Mesendoderm (in vitro differentiated cells): ENCODE measurements at regions not wholly inside any gene's neighbourhood (a gene's known extent, or its start where the extent isn't known, plus 50 kb on each side); places are given as distances from the start of the nearest gene placed in this dataset.

Experiments used
- DNase-seq: peaks from one replicate; pipeline ENCODE4 v3.0.0; 2013
- H2AK5ac ChIP-seq: 2 replicates; pipeline ENCODE4 v1.6.1; 2013; ENCODE audit warnings: low read length, inconsistent platforms
- H2BK120ac ChIP-seq: 2 replicates; pipeline ENCODE4 v1.6.1; 2013; ENCODE audit warnings: low read depth, mild to moderate bottlenecking, low read length, moderate library complexity, mixed read lengths
- H2BK15ac ChIP-seq: replicated peaks from 2 replicates; pipeline ENCODE4 v1.6.1; 2013; ENCODE audit warnings: low read depth, mild to moderate bottlenecking, moderate library complexity
- H2BK5ac ChIP-seq: 2 replicates; pipeline ENCODE4 v1.6.1; 2013; ENCODE audit warnings: low read length, inconsistent platforms
- H3K18ac ChIP-seq: 2 replicates; pipeline ENCODE4 v1.6.1; 2013; ENCODE audit warnings: mild to moderate bottlenecking, low read length, mixed read lengths
- H3K23ac ChIP-seq: one replicate; pipeline ENCODE4 v1.6.1; 2013; ENCODE audit warnings: low read length
- H3K27ac ChIP-seq: 2 replicates; pipeline ENCODE4 v1.5.1; 2013; ENCODE audit warnings: low read depth, mild to moderate bottlenecking, inconsistent platforms, low read length, moderate library complexity
- H3K27me3 ChIP-seq: 2 replicates; pipeline ENCODE4 v1.6.1; 2013; ENCODE audit warnings: low read length, control low read depth, mild to moderate bottlenecking, inconsistent platforms; ENCODE audit not compliant: insufficient read depth, poor library complexity
- H3K36me3 ChIP-seq: 2 replicates; pipeline ENCODE4 v1.6.1; 2013; ENCODE audit warnings: low read length, inconsistent platforms; ENCODE audit not compliant: control insufficient read depth, insufficient read depth
- H3K4ac ChIP-seq: one replicate; pipeline ENCODE4 v1.6.1; 2013; ENCODE audit warnings: low read depth, mild to moderate bottlenecking, low read length, moderate library complexity
- H3K4me1 ChIP-seq: 2 replicates; pipeline ENCODE4 v1.6.1; 2013; ENCODE audit warnings: low read depth, low read length, inconsistent platforms; ENCODE audit not compliant: control insufficient read depth
- H3K4me2 ChIP-seq: 2 replicates; pipeline ENCODE4 v1.6.1; 2013; ENCODE audit warnings: low read length
- H3K4me3 ChIP-seq: 2 replicates; pipeline ENCODE4 v1.5.1; 2013; ENCODE audit warnings: mild to moderate bottlenecking, low read length
- H3K56ac ChIP-seq: one replicate; pipeline ENCODE4 v1.6.1; 2013; ENCODE audit warnings: low read length
- H3K79me1 ChIP-seq: 2 replicates; pipeline ENCODE4 v1.6.1; 2013; ENCODE audit warnings: low read length, inconsistent platforms
- H3K79me2 ChIP-seq: 2 replicates; pipeline ENCODE4 v1.6.1; 2013; ENCODE audit warnings: mild to moderate bottlenecking, low read length; ENCODE audit not compliant: control insufficient read depth, insufficient read depth
- H3K9ac ChIP-seq: 2 replicates; pipeline ENCODE4 v1.6.1; 2013; ENCODE audit warnings: low read length, inconsistent platforms
- H4K5ac ChIP-seq: one replicate; pipeline ENCODE4 v1.6.1; 2013; ENCODE audit warnings: low read length
- H4K8ac ChIP-seq: one replicate; pipeline ENCODE4 v1.6.1; 2013; ENCODE audit warnings: low read depth, mild to moderate bottlenecking, control low read depth, low read length, moderate library complexity
- WGBS: extraction: QIAGEN DNeasy Blood & Tissue Kit; methylation state at CpG from one replicate; pipeline ENCODE4 v1.1.7; 2013; ENCODE audit warnings: low lambda C conversion rate, missing lambda C conversion rate; ENCODE audit not compliant: insufficient coverage; ENCODE audit errors: extremely low coverage; 5-methylcytosine and 5-hydroxymethylcytosine counted together

- Histone ChIP-seq H4K8ac (no peak overlapping the region), H2AK5ac (no peak overlapping the region), H4K5ac (no peak overlapping the region), H2BK120ac (no peak overlapping the region), H3K18ac (peak overlapping the region; percentile 78), H2BK5ac (peak overlapping the region; percentile 40), H3K23ac (no peak overlapping the region), H3K36me3 (no peaks in the 10 kb centered on the region), H3K79me1 (no peaks in the 10 kb centered on the region), H2BK15ac (peak overlapping the region; percentile 61), H3K27me3 (no peaks in the 10 kb centered on the region), H3K4me3 (no peak overlapping the region), H3K79me2 (no peaks in the 10 kb centered on the region), H3K9ac (peak overlapping the region; percentile 3), H3K4me2 (peak overlapping the region; percentile 55), H3K4me1 (peaks cover 8% of the 10 kb centered on the region), H3K27ac (peak overlapping the region; percentile 13), H3K56ac (peak overlapping the region; percentile 8), H3K4ac (no peak overlapping the region)
- no CpG with 5 or more reads among the region's 13 CpGs for WGBS
- DNase-seq, result peak; percentile 56
Observed at GRCh38 chr9:87338088-87338989, 159.3 kb upstream of the DAPK1 start.

- H3K23ac ChIP-seq, result no peak overlapping the region
- no peaks in the 10 kb centered on the region for H3K79me2 ChIP-seq
- H3K36me3 ChIP-seq, result no peaks in the 10 kb centered on the region
- H2AK5ac ChIP-seq, result no peak overlapping the region
- H2BK15ac ChIP-seq, result no peak overlapping the region
- no peak overlapping the region for H3K4me2 ChIP-seq
- no peak overlapping the region for H3K56ac ChIP-seq
- no peaks in the 10 kb centered on the region for H3K27me3 ChIP-seq
- H3K4ac ChIP-seq, result no peak overlapping the region
- no peak for DNase-seq
- no peak overlapping the region for H3K9ac ChIP-seq
- H4K5ac ChIP-seq, result no peak overlapping the region
- H3K18ac ChIP-seq, result no peak overlapping the region
- H2BK120ac ChIP-seq, result no peak overlapping the region
- H4K8ac ChIP-seq, result no peak overlapping the region
- no CpG with 5 or more reads among the region's 4 CpGs for WGBS
- no peak overlapping the region for H2BK5ac ChIP-seq
- H3K27ac ChIP-seq, result no peak overlapping the region
- no peaks in the 10 kb centered on the region for H3K79me1 ChIP-seq
- H3K4me1 ChIP-seq, result peaks cover 8% of the 10 kb centered on the region
- H3K4me3 ChIP-seq, result no peak overlapping the region
Observed at GRCh38 chr9:87340391-87340790, 157.3 kb upstream of the DAPK1 start.

GRCh38 chr9:87342743-87343142 lies 154.9 kb upstream of the DAPK1 start:
- H3K4me2 ChIP-seq, result no peak overlapping the region
- H3K56ac ChIP-seq, result no peak overlapping the region
- H3K27me3 ChIP-seq, result no peaks in the 10 kb centered on the region
- peaks cover 3% of the 10 kb centered on the region for H3K4me1 ChIP-seq
- no peaks in the 10 kb centered on the region for H3K36me3 ChIP-seq
- no peak overlapping the region for H3K9ac ChIP-seq
- H3K79me2 ChIP-seq, result no peaks in the 10 kb centered on the region
- H2AK5ac ChIP-seq, result no peak overlapping the region
- H3K4ac ChIP-seq, result no peak overlapping the region
- H3K79me1 ChIP-seq, result no peaks in the 10 kb centered on the region
- H2BK5ac ChIP-seq, result no peak overlapping the region
- H3K4me3 ChIP-seq, result no peak overlapping the region
- no peak overlapping the region for H4K5ac ChIP-seq
- no peak overlapping the region for H2BK15ac ChIP-seq
- H3K27ac ChIP-seq, result no peak overlapping the region
- no peak overlapping the region for H3K18ac ChIP-seq
- H3K23ac ChIP-seq, result no peak overlapping the region
- H2BK120ac ChIP-seq, result no peak overlapping the region
- no CpG with 5 or more reads among the region's 7 CpGs for WGBS
- no peak overlapping the region for H4K8ac ChIP-seq
- DNase-seq, result no peak

GRCh38 chr9:87343816-87344430 lies 153.7 kb upstream of the DAPK1 start:
- WGBS, result no CpG with 5 or more reads among the region's 5 CpGs
- Histone ChIP-seq H3K36me3 (no peaks in the 10 kb centered on the region), H2BK120ac (no peak overlapping the region), H3K79me1 (no peaks in the 10 kb centered on the region), H3K56ac (no peak overlapping the region), H3K4me1 (no peaks in the 10 kb centered on the region), H3K4me3 (no peak overlapping the region), H3K4ac (no peak overlapping the region), H3K27ac (no peak overlapping the region), H2BK5ac (no peak overlapping the region), H4K8ac (no peak overlapping the region), H2AK5ac (no peak overlapping the region), H3K27me3 (no peaks in the 10 kb centered on the region), H2BK15ac (no peak overlapping the region), H3K79me2 (no peaks in the 10 kb centered on the region), H3K18ac (no peak overlapping the region), H4K5ac (no peak overlapping the region), H3K4me2 (no peak overlapping the region), H3K9ac (no peak overlapping the region), H3K23ac (no peak overlapping the region)
- no peak for DNase-seq

GRCh38 chr9:87346061-87346665 lies 151.5 kb upstream of the DAPK1 start:
- H3K23ac ChIP-seq, result no peak overlapping the region
- H3K4me2 ChIP-seq, result no peak overlapping the region
- no peak overlapping the region for H3K27ac ChIP-seq
- H3K9ac ChIP-seq, result no peak overlapping the region
- DNase-seq, result no peak
- H3K4me1 ChIP-seq, result no peaks in the 10 kb centered on the region
- H3K18ac ChIP-seq, result no peak overlapping the region
- H2BK120ac ChIP-seq, result no peak overlapping the region
- H3K79me2 ChIP-seq, result no peaks in the 10 kb centered on the region
- H3K4me3 ChIP-seq, result no peak overlapping the region
- H2AK5ac ChIP-seq, result no peak overlapping the region
- H3K56ac ChIP-seq, result no peak overlapping the region
- no peaks in the 10 kb centered on the region for H3K36me3 ChIP-seq
- no peak overlapping the region for H4K8ac ChIP-seq
- H2BK5ac ChIP-seq, result no peak overlapping the region
- no peak overlapping the region for H3K4ac ChIP-seq
- H3K79me1 ChIP-seq, result no peaks in the 10 kb centered on the region
- no peak overlapping the region for H2BK15ac ChIP-seq
- H3K27me3 ChIP-seq, result no peaks in the 10 kb centered on the region
- WGBS, result no CpG with 5 or more reads among the region's 5 CpGs
- H4K5ac ChIP-seq, result no peak overlapping the region
